Type B pancreatic cell (in vitro differentiated cells): ENCODE measurements at regions not wholly inside any gene's neighbourhood (a gene's known extent, or its start where the extent isn't known, plus 50 kb on each side); places are given as distances from the start of the nearest gene placed in this dataset.

ENCODE experiments used
- DNase-seq: peaks from one replicate; pipeline ENCODE4 v3.0.0; 2021; ENCODE audit warnings: mixed read lengths; ENCODE audit not compliant: unreplicated experiment; ENCODE audit errors: extremely low spot score
- H3K27ac Mint-ChIP-seq: 2 replicates; pipeline ENCODE4 v1.8.0; 2021; ENCODE audit warnings: mild to moderate bottlenecking, mixed read lengths
- H3K27me3 Mint-ChIP-seq: 2 replicates; pipeline ENCODE4 v1.8.0; 2021; ENCODE audit warnings: mixed read lengths
- H3K36me3 Mint-ChIP-seq: 2 replicates; pipeline ENCODE4 v1.8.0; 2021; ENCODE audit warnings: mixed read lengths
- H3K4me1 Mint-ChIP-seq: one replicate; pipeline ENCODE4 v1.8.0; 2021; ENCODE audit warnings: mixed read lengths; ENCODE audit not compliant: unreplicated experiment
- H3K4me3 Mint-ChIP-seq: 2 replicates; pipeline ENCODE4 v1.8.0; 2021; ENCODE audit warnings: mild to moderate bottlenecking, mixed read lengths
- H3K9me3 Mint-ChIP-seq: 2 replicates; pipeline ENCODE4 v1.8.0; 2021; ENCODE audit warnings: mixed read lengths
- CTCF ChIP-seq: fragments of 200-600 bp; sonication (generic); conservative IDR thresholded peaks from 2 replicates; pipeline ENCODE4 v1.5.0; 2021; ENCODE audit warnings: antibody characterized with exemption, mild to moderate bottlenecking

DNA sequence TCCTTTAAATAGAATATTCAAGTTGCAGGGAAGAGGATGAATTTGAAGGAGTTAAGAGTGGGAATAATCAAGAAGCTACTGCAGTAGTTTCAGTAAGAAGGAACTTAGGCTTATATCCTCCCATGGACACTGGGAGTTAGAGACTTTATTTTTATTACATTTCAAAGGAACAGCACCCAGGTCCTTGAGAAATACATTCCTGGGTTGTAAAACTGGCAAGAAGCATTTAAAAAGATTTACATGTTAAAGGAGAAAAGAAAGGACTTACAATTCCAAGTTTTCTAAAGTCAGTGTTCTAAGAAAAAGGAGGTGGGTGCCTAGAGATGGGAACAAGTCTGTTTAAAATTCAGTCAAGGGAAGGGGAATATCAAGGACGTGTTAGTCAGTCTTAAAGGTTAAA lies 306.9 kb downstream of the JRKL start:
- no peak for TF ChIP-seq CTCF
- no peak for DNase-seq
- Mint-ChIP-seq H3K4me1 (no peaks in the 10 kb centered on the region), H3K4me3 (no peak overlapping the region), H3K27me3 (no peaks in the 10 kb centered on the region), H3K27ac (no peak overlapping the region), H3K9me3 (no peaks in the 10 kb centered on the region), H3K36me3 (no peaks in the 10 kb centered on the region)

DNA sequence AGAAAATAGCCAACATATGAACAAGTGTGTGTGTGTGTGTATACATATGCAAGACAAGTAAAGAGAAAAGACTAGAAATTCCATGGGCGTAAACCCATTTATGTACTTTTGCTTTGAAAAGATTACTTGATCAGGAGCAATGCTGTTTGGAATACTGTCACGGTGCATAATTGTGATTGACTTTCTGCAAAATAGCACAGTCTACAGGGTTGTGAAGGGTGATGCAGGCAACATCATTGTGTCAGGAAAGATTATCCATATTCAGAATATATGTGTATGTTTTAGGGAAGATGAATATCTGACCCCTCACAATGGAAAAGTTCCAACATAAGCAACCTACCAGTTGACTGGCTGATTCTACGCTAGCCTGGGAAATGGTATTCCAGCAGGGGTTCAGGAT lies 307.7 kb downstream of the JRKL start:
- Mint-ChIP-seq H3K27me3 (no peaks in the 10 kb centered on the region), H3K4me3 (no peak overlapping the region), H3K4me1 (no peaks in the 10 kb centered on the region), H3K27ac (no peak overlapping the region), H3K9me3 (no peaks in the 10 kb centered on the region), H3K36me3 (no peaks in the 10 kb centered on the region)
- no peak for DNase-seq
- no peak for TF ChIP-seq CTCF

- DNase-seq: no peak
- H3K27ac Mint-ChIP-seq: no peak overlapping the region
- no peaks in the 10 kb centered on the region for H3K36me3 Mint-ChIP-seq
- H3K4me1 Mint-ChIP-seq: no peaks in the 10 kb centered on the region
- TF ChIP-seq CTCF: no peak
- H3K9me3 Mint-ChIP-seq: no peaks in the 10 kb centered on the region
- no peak overlapping the region for H3K4me3 Mint-ChIP-seq
- H3K27me3 Mint-ChIP-seq: peaks cover 5% of the 10 kb centered on the region
These were observed 315.0 kb downstream of the JRKL start for GRCh38 chr11:96704847-96705246.

DNA sequence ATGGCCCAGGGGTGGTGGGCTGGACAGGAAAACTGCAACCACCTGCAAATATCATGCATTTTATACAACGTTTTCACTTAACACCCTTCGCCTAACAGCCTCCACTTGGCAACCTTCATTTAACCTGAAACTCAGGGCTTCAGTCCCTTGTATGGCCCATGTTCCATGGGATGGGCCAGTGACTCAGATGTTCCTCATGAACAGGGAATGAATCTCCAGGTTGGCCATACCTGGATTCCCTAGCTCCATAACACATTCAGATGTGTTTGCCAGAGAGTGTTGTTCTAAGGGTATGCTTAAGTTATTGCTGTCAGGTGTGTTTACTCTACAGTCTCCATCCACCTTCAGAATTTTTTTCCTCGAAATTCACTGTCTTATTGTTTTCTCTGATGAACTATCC lies 316.9 kb downstream of the JRKL start:
- Mint-ChIP-seq H3K4me1 (no peaks in the 10 kb centered on the region), H3K27ac (no peak overlapping the region), H3K9me3 (no peaks in the 10 kb centered on the region), H3K27me3 (peaks cover 17% of the 10 kb centered on the region), H3K36me3 (no peaks in the 10 kb centered on the region), H3K4me3 (no peak overlapping the region)
- no peak for TF ChIP-seq CTCF
- no peak for DNase-seq

GRCh38 chr11:96707273-96707672 lies 317.5 kb downstream of the JRKL start:
- TF ChIP-seq CTCF: no peak
- peaks cover 18% of the 10 kb centered on the region for H3K27me3 Mint-ChIP-seq
- H3K27ac Mint-ChIP-seq: no peak overlapping the region

DNA sequence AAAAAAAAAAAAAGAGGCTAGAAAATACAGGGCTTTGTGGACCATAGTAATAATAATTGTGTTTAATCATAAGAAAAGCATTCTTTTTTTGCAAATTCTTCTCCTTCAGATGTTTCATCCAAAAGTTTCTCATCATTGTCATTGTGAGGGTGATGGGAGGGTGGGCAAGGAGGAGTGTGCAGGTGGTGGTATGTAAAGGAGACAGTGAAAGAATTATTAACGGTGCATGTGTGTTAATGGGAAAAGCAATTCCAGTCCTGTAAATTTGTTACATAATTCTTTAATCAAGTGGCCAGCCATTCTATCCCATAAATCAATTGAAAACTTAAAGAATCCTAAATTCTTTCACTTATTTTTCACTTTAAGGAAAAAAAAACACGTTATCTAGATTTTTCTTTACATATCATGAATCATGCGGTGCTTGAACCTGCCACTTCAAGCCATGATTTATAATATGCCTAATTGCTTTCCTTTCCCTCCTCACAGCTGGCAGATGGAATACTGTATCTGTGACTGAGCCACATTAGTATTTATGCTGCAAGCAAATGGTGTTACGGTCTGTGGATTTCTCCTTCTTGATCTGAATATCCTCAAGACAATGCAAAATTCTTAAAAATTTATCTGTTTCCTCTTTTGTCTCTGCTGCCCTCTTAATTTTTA lies 318.5 kb downstream of the JRKL start:
- no peak for DNase-seq
- Mint-ChIP-seq H3K4me1 (no peaks in the 10 kb centered on the region), H3K27ac (no peak overlapping the region), H3K4me3 (no peak overlapping the region), H3K36me3 (no peaks in the 10 kb centered on the region), H3K27me3 (peaks cover 18% of the 10 kb centered on the region), H3K9me3 (no peaks in the 10 kb centered on the region)
- TF ChIP-seq CTCF: no peak

More at GRCh38 chr11:96707273-96707672, 317.5 kb downstream of the JRKL start:
- no peak for DNase-seq
- Mint-ChIP-seq H3K4me1 (no peaks in the 10 kb centered on the region), H3K36me3 (no peaks in the 10 kb centered on the region), H3K4me3 (no peak overlapping the region), H3K9me3 (no peaks in the 10 kb centered on the region)
